ENCODE measurements at regions not wholly inside any gene's neighbourhood (a gene's known extent, or its start where the extent isn't known, plus 50 kb on each side); places are given as distances from the start of the nearest gene placed in this dataset.

- no peak overlapping the region for H3K4me3 ChIP-seq (replicated peaks in 1 of 2; ENCODE audit: low read depth in 2 of 2, low read length in 2 of 2)
- no peak for TF ChIP-seq CTCF (IDR thresholded peaks at IDR 0.05; ENCODE audit: low read depth, low read length)
- DNase-seq (ENCODE audit: low read depth in 2 of 2), result no peak
Measured at GRCh38 chr17:51421525-51421924, 161.2 kb downstream of the UTP18 start.

GRCh38 chr17:51422634-51423033, 162.3 kb downstream of the UTP18 start:
- H3K4me3 ChIP-seq (replicated peaks in 1 of 2; ENCODE audit: low read depth in 2 of 2, low read length in 2 of 2), result no peak overlapping the region
- no peak for TF ChIP-seq CTCF (IDR thresholded peaks at IDR 0.05; ENCODE audit: low read depth, low read length)
- no peak for DNase-seq (ENCODE audit: low read depth in 2 of 2)

- TF ChIP-seq CTCF (IDR thresholded peaks at IDR 0.05; ENCODE audit: low read depth, low read length), result no peak
- DNase-seq (ENCODE audit: low read depth in 2 of 2), result no peak
- H3K4me3 ChIP-seq (replicated peaks in 1 of 2; ENCODE audit: low read depth in 2 of 2, low read length in 2 of 2), result no peak overlapping the region
Measured at GRCh38 chr17:51423421-51424160, 163.2 kb downstream of the UTP18 start.

- H3K4me3 ChIP-seq (replicated peaks in 1 of 2; ENCODE audit: low read depth in 2 of 2, low read length in 2 of 2), result no peak overlapping the region
- no peak for TF ChIP-seq CTCF (IDR thresholded peaks at IDR 0.05; ENCODE audit: low read depth, low read length)
- DNase-seq (ENCODE audit: low read depth in 2 of 2), result no peak
Measured at GRCh38 chr17:51425773-51426172, 165.4 kb downstream of the UTP18 start.

GRCh38 chr17:51427323-51427811, 167.0 kb downstream of the UTP18 start:
- no peak for DNase-seq (ENCODE audit: low read depth in 2 of 2)
- H3K4me3 ChIP-seq (replicated peaks in 1 of 2; ENCODE audit: low read depth in 2 of 2, low read length in 2 of 2), result no peak overlapping the region
- no peak for TF ChIP-seq CTCF (IDR thresholded peaks at IDR 0.05; ENCODE audit: low read depth, low read length)

GRCh38 chr17:51427856-51428255, 167.5 kb downstream of the UTP18 start:
- TF ChIP-seq CTCF (IDR thresholded peaks at IDR 0.05; ENCODE audit: low read depth, low read length), result no peak
- no peak for DNase-seq (ENCODE audit: low read depth in 2 of 2)
- H3K4me3 ChIP-seq (replicated peaks in 1 of 2; ENCODE audit: low read depth in 2 of 2, low read length in 2 of 2), result no peak overlapping the region

Measured in cardiac fibroblast (primary cell).